Breast epithelium (tissue), 3 donors: ENCODE measurements at regions not wholly inside any gene's neighbourhood (a gene's known extent, or its start where the extent isn't known, plus 50 kb on each side); places are given as distances from the start of the nearest gene placed in this dataset.

Experiments
- POLR2AphosphoS5 ChIP-seq, 3 donors: sonication (generic); formaldehyde crosslinking; IDR thresholded peaks; one replicate each; pipeline ENCODE4 v1.6.1; 2017; ENCODE audit warnings: antibody characterized with exemption in 3 of 3
- TF ChIP-seq, protein P1 (sequence below), 3 donors: fragments of 450-650 bp; IDR thresholded peaks; one replicate each; pipeline ENCODE4 v1.5.1; 2016 to 2017; ENCODE audit warnings: antibody characterized with exemption in 3 of 3, mild to moderate bottlenecking in 3 of 3, moderate library complexity in 3 of 3

- TF ChIP-seq, protein P1, sequence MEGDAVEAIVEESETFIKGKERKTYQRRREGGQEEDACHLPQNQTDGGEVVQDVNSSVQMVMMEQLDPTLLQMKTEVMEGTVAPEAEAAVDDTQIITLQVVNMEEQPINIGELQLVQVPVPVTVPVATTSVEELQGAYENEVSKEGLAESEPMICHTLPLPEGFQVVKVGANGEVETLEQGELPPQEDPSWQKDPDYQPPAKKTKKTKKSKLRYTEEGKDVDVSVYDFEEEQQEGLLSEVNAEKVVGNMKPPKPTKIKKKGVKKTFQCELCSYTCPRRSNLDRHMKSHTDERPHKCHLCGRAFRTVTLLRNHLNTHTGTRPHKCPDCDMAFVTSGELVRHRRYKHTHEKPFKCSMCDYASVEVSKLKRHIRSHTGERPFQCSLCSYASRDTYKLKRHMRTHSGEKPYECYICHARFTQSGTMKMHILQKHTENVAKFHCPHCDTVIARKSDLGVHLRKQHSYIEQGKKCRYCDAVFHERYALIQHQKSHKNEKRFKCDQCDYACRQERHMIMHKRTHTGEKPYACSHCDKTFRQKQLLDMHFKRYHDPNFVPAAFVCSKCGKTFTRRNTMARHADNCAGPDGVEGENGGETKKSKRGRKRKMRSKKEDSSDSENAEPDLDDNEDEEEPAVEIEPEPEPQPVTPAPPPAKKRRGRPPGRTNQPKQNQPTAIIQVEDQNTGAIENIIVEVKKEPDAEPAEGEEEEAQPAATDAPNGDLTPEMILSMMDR (IDR thresholded peaks at IDR 0.05): no peak
- no peak for TF ChIP-seq POLR2AphosphoS5 (IDR thresholded peaks at IDR 0.05)
Observed at GRCh38 chr6:164135511-164136132, 721.1 kb downstream of the QKI start.
